K562 (cell line): ENCODE measurements at regions not wholly inside any gene's neighbourhood (a gene's known extent, or its start where the extent isn't known, plus 50 kb on each side); places are given as distances from the start of the nearest gene placed in this dataset.

ENCODE experiments used
- ATAC-seq: fragments of 200-7000 bp; cut with Tn5 transposase; 3 replicates; pipeline ENCODE4 v1.9.1; 2020; ENCODE audit warnings: moderate library complexity
- BruUV-seq: library from RNA; stranded (reverse); fragments of 400-500 nt; replicated peaks from 2 replicates; lab custom pipeline; 2021; lab: Mats Ljungman, UMichigan
- CTCF ChIA-PET: fragments of 300-600 bp; formaldehyde crosslinking; extraction: SDS; loops from one replicate; lab custom pipeline; 2021; ENCODE audit warnings: low intra/inter-chr PET ratio; lab: Yijun Ruan, JAX
- POLR2A ChIA-PET: fragments of 300-600, 350-650 bp; sonication (Branson Sonifier 250); formaldehyde crosslinking; extraction: SDS; loops from one replicate; lab custom pipeline; 2021; ENCODE audit warnings: antibody characterized with exemption, inconsistent platforms; lab: Yijun Ruan, JAX
- DNase-seq, 4 experiments: peaks; one replicate each; pipeline versions ENCODE4 v3.0.0 to v3.0.0-alpha.2; 2011 to 2018; ENCODE audit warnings: low spot score in 3 of 4, mixed read lengths in 3 of 4; ENCODE audit errors: extremely low read depth in 1 of 4
- FAIRE-seq: peaks from 2 replicates; lab custom pipeline; 2011; peaks lifted over from hg19 to GRCh38; lab: Jason Lieb, UNC
- H2AFZ ChIP-seq: 2 replicates; pipeline ENCODE4 v1.6.0; 2011; ENCODE audit warnings: low read depth, low read length, control low read depth, inconsistent platforms
- H3K27ac ChIP-seq: fragments of 200-600 bp; 3 replicates; pipeline ENCODE4 v1.8.0; 2011; ENCODE audit warnings: low read depth, mild to moderate bottlenecking, control low read depth, inconsistent platforms, low read length, moderate library complexity, mixed read lengths; ENCODE audit errors: extremely low read depth
- H3K27me3 ChIP-seq, 2 experiments: fragments of 300-600 bp in 1 of 2; 2 replicates in 1 of 2; 3 replicates in 1 of 2; pipeline versions ENCODE4 v1.6.0 to v1.8.0; 2011; ENCODE audit warnings: inconsistent platforms in 2 of 2, low read length in 2 of 2, mild to moderate bottlenecking in 1 of 2, mixed read lengths in 1 of 2, moderate library complexity in 1 of 2; ENCODE audit not compliant: control insufficient read depth in 2 of 2, insufficient read depth in 2 of 2
- H3K36me3 ChIP-seq: fragments of 300-600 bp; 3 replicates; pipeline ENCODE4 v1.8.0; 2011; ENCODE audit warnings: mild to moderate bottlenecking, low read length, inconsistent platforms; ENCODE audit not compliant: control insufficient read depth, insufficient read depth
- H3K4me1 ChIP-seq, 2 experiments: fragments of 200-600 bp in 1 of 2; replicated peaks in 1 of 2; 2 replicates in 1 of 2; 3 replicates in 1 of 2; pipeline versions ENCODE4 v1.5.1 to v1.8.0; 2011; ENCODE audit warnings: inconsistent platforms in 2 of 2, low read length in 2 of 2, mild to moderate bottlenecking in 1 of 2, mixed read lengths in 1 of 2, moderate library complexity in 1 of 2; ENCODE audit not compliant: control insufficient read depth in 2 of 2, insufficient read depth in 2 of 2
- H3K4me2 ChIP-seq: 2 replicates; pipeline ENCODE4 v1.6.1; 2011; ENCODE audit warnings: low read length, control low read depth, inconsistent platforms, mixed read lengths; ENCODE audit not compliant: insufficient read depth
- H3K4me3 ChIP-seq: fragments of 200-600 bp; sonication (generic), shearing (Covaris generic); 2 replicates; pipeline ENCODE4 v1.5.1; 2016; ENCODE audit warnings: control low read depth, inconsistent platforms
- H3K79me2 ChIP-seq: fragments of 200-600 bp; 3 replicates; pipeline ENCODE4 v1.8.0; 2011; ENCODE audit warnings: low read length, inconsistent platforms; ENCODE audit not compliant: control insufficient read depth, insufficient read depth
- H3K9ac ChIP-seq, 2 experiments: 2 replicates each; pipeline versions ENCODE4 v1.6.0 to v1.6.1; 2011; ENCODE audit warnings: low read depth in 2 of 2, low read length in 2 of 2, control low read depth in 1 of 2, inconsistent platforms in 1 of 2, mild to moderate bottlenecking in 1 of 2, mixed read lengths in 1 of 2; ENCODE audit not compliant: insufficient read depth in 1 of 2
- H3K9me1 ChIP-seq: one replicate; pipeline ENCODE4 v1.6.0; 2011; ENCODE audit warnings: inconsistent platforms, mild to moderate bottlenecking, low read length, moderate library complexity; ENCODE audit not compliant: control insufficient read depth, insufficient read depth
- H3K9me3 ChIP-seq: replicated peaks from 2 replicates; pipeline ENCODE4 v1.5.1; 2011; ENCODE audit warnings: low read depth, low read length, inconsistent platforms; ENCODE audit not compliant: control insufficient read depth, insufficient read depth
- H4K20me1 ChIP-seq: replicated peaks from 2 replicates; pipeline ENCODE4 v1.6.1; 2011; ENCODE audit warnings: low read length, inconsistent platforms, mixed read lengths; ENCODE audit not compliant: control insufficient read depth, insufficient read depth
- ASH1L ChIP-seq: fragments of 450-650 bp; IDR thresholded peaks from 2 replicates; pipeline ENCODE4 v1.6.1; 2018; ENCODE audit warnings: borderline replicate concordance, mild to moderate bottlenecking, low read depth; ENCODE audit not compliant: partially characterized antibody
- GABPB1 ChIP-seq: sonication (generic); formaldehyde crosslinking; IDR thresholded peaks from 2 replicates; pipeline ENCODE4 v1.8.0; 2022; ENCODE audit warnings: mild to moderate bottlenecking, missing genetic modification reagents
- ID3 ChIP-seq, 2 experiments: fragments of 250-450 bp in 1 of 2; fragments of 450-650 bp in 1 of 2; sonication (Bioruptor Pico) in 1 of 2; IDR thresholded peaks; 2 replicates each; pipeline versions ENCODE4 v1.6.1 to v1.8.0; 2016 to 2021; ENCODE audit warnings: mild to moderate bottlenecking in 2 of 2, moderate library complexity in 2 of 2, missing compliant biosample characterization in 1 of 2, missing genetic modification characterization in 1 of 2
- MYC ChIP-seq, 2 experiments: fragments of 250-450 bp in 1 of 2; sonication (Bioruptor Pico) in 1 of 2; IDR thresholded peaks; 2 replicates each; pipeline versions ENCODE4 v1.5.1 to v1.6.1; 2012 to 2021; ENCODE audit warnings: low read depth in 2 of 2, borderline replicate concordance in 1 of 2, improper control_type of control experiment in 1 of 2, low read length in 1 of 2, mild to moderate bottlenecking in 1 of 2, moderate library complexity in 1 of 2
- PKNOX1 ChIP-seq: fragments of 450-650 bp; IDR thresholded peaks from 2 replicates; pipeline ENCODE4 v1.6.1; 2016
- PML ChIP-seq: IDR thresholded peaks from 2 replicates; pipeline ENCODE4 v1.6.1; 2012; ENCODE audit warnings: low read length, inconsistent platforms
- RBM39 ChIP-seq: fragments of 200-400 bp; formaldehyde crosslinking; optimal IDR thresholded peaks from 2 replicates; pipeline ENCODE3; 2018; ENCODE audit warnings: low read depth, low read length
- SMARCA4 ChIP-seq: fragments of 450-650 bp; IDR thresholded peaks from 2 replicates; pipeline ENCODE4 v1.6.1; 2016
- TAF7 ChIP-seq: fragments of 450-650 bp; IDR thresholded peaks from 2 replicates; pipeline ENCODE4 v1.6.1; 2016; ENCODE audit warnings: missing genetic modification characterization, missing compliant biosample characterization
- THRAP3 ChIP-seq: fragments of 450-650 bp; IDR thresholded peaks from 2 replicates; pipeline ENCODE4 v1.6.1; 2016; ENCODE audit warnings: mild to moderate bottlenecking, inconsistent platforms, borderline replicate concordance
- XRCC3 ChIP-seq: fragments of 450-650 bp; IDR thresholded peaks from 2 replicates; pipeline ENCODE4 v1.6.1; 2017; ENCODE audit warnings: mild to moderate bottlenecking, moderate library complexity
- ZBTB2 ChIP-seq: fragments of 450-650 bp; IDR thresholded peaks from 2 replicates; pipeline ENCODE4 v1.6.1; 2016; ENCODE audit warnings: antibody characterized with exemption
- ZNF717 ChIP-seq: fragments of 250-450 bp; sonication (Bioruptor Pico); IDR thresholded peaks from 2 replicates; pipeline ENCODE4 v1.5.0; 2021
- WGBS: fragments of 100-300 bp; shearing (Covaris generic); methylation state at CpG from one replicate; pipeline ENCODE4 v1.1.6; 2016; ENCODE audit warnings: low coverage, mixed read lengths; ENCODE audit not compliant: insufficient coverage; ENCODE audit errors: missing lambda C conversion rate; 5-methylcytosine and 5-hydroxymethylcytosine counted together
- in situ Hi-C: fragments of 300-500 bp; cut with MboI; formaldehyde crosslinking; loops from 4 replicates; pipeline ENCODE4 v1.15.0; 2018; ENCODE audit warnings: inconsistent platforms, mixed read lengths
- intact Hi-C: fragments of 100-400 bp; cut with micrococcal nuclease; formaldehyde crosslinking; loops from 2 replicates; pipeline ENCODE4 v1.14.2; 2022

- no TSS peak for BruUV-seq
- no peak overlapping the region for H3K27ac ChIP-seq
- 0% methylated on average over 5 of the region's 5 CpGs for WGBS
These were observed 110.7 kb downstream of the MFAP3L start for GRCh38 chr4:169915545-169915944.

GRCh38 chr4:169914866-169915265, 111.3 kb downstream of the MFAP3L start:
- Histone ChIP-seq H3K27me3 (no peaks in the 10 kb centered on the region), H3K9me3 (no peaks in the 10 kb centered on the region), H4K20me1 (no peaks in the 10 kb centered on the region), H3K9me1 (no peaks in the 10 kb centered on the region), H3K4me1 (no peaks in the 10 kb centered on the region), H3K4me3 (no peak overlapping the region), H3K4me2 (no peak overlapping the region), H3K9ac (no peak overlapping the region), H3K36me3 (no peaks in the 10 kb centered on the region), H3K27ac (no peak overlapping the region), H2AFZ (no peak overlapping the region), H3K79me2 (no peaks in the 10 kb centered on the region)
- 0% methylated on average over 3 of the region's 3 CpGs for WGBS
- in situ Hi-C loops: no loop called here
- BruUV-seq: no TSS peak
- intact Hi-C loops: no loop called here
- CTCF ChIA-PET: no interaction called here
- POLR2A ChIA-PET: no interaction called here
- FAIRE-seq (no peak), ATAC-seq (no peak), DNase-seq (no peak)
- TF ChIP-seq SMARCA4 (no peak), RBM39 (no peak), MYC (IDR thresholded peaks at IDR 0.05; ENCODE audit: low read depth, low read length) (no peak), MYC (CRISPR knock-in tag; IDR thresholded peaks at IDR 0.05; ENCODE audit: borderline replicate concordance, low read depth) (no peak), ZNF717 (CRISPR knock-in tag) (no peak), ASH1L (no peak), TAF7 (tag) (no peak), THRAP3 (no peak), ZBTB2 (no peak), GABPB1 (CRISPR knock-in tag) (no peak), ID3 (CRISPR knock-in tag; IDR thresholded peaks at IDR 0.05) (no peak), ID3 (tag; IDR thresholded peaks at IDR 0.05) (no peak)

More at GRCh38 chr4:169915545-169915944, 110.7 kb downstream of the MFAP3L start:
- Histone ChIP-seq H3K4me1 (no peaks in the 10 kb centered on the region), H3K36me3 (no peaks in the 10 kb centered on the region), H3K9me3 (no peaks in the 10 kb centered on the region), H3K27me3 (no peaks in the 10 kb centered on the region), H4K20me1 (no peaks in the 10 kb centered on the region), H3K9ac (no peak overlapping the region), H3K4me2 (no peak overlapping the region), H3K9me1 (no peaks in the 10 kb centered on the region), H2AFZ (no peak overlapping the region), H3K4me3 (no peak overlapping the region), H3K79me2 (no peaks in the 10 kb centered on the region)
- intact Hi-C loops (no loop called here), in situ Hi-C loops (no loop called here)
- DNase-seq: no peak
- no peak for ATAC-seq
- ChIA-PET CTCF (no interaction called here), POLR2A (no interaction called here)
- TF ChIP-seq XRCC3 (no peak), PKNOX1 (no peak), PML (no peak)
- no peak for FAIRE-seq
